GM21723 (cell line): ENCODE measurements at regions not wholly inside any gene's neighbourhood (a gene's known extent, or its start where the extent isn't known, plus 50 kb on each side); places are given as distances from the start of the nearest gene placed in this dataset.

ENCODE experiments used
- ATAC-seq: cut with Tn5 transposase; IDR thresholded peaks from one replicate; pipeline ENCODE4 v1.9.1; 2021; ENCODE audit warnings: mild to moderate bottlenecking, moderate library complexity; ENCODE audit not compliant: unreplicated experiment

- no peak for ATAC-seq
Measured at GRCh38 chr4:152269448-152270191, 266.3 kb downstream of the FBXW7 start.

- ATAC-seq = no peak
Measured at GRCh38 chr4:152267811-152268210, 268.1 kb downstream of the FBXW7 start.

- no peak for ATAC-seq
Measured at GRCh38 chr4:152266831-152267480, 268.9 kb downstream of the FBXW7 start.

- ATAC-seq = no peak
Measured at GRCh38 chr4:152265149-152265621, 270.7 kb downstream of the FBXW7 start.

- no peak for ATAC-seq
Measured at GRCh38 chr4:152264106-152264505, 271.8 kb downstream of the FBXW7 start.

- no peak for ATAC-seq
Measured at GRCh38 chr4:152259866-152260265, 276.0 kb downstream of the FBXW7 start.

DNA sequence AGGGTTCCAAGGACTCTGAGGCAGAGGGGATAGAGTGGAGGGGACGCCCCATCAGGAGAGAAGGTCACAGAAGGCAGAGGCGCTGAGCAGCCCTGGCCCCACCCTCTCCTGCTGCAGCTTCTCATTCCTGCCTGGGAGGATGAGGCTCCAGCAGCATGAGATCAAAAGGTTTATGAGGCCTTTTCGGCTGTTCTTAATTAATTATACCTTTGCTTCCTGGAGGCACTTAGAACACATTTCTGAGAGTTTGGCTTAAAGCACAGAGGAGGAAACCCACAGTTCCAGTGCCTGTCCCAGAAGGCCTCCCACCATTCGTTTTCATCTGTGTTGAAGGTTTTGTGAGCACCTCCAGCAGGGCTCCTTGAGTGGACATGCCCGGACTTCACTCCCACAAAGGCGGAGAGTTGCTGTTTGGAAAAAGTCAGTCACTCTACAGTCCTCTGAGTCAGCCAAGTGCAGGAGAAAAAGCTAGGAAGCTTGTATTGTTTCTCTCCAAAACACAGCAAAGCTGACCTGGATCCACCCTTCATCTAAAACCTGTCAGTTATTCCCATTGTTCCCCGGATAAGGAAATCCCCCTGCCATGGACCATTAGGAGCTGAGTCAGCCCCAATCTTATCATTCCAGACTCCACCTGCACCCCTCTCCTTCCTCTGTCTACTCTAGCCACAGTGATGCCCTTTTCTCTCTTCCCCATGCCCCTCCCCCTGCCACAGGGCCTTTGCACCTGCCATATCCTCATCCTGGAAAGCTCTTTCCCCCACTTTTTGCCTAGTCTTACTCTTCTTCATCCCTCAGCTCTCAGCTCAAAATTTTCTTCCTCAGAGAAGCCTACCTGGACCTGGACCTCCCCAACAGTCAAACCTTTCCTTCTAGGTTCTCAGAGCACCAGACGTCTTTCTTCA is 276.8 kb downstream of the FBXW7 start:
- ATAC-seq = no peak

DNA sequence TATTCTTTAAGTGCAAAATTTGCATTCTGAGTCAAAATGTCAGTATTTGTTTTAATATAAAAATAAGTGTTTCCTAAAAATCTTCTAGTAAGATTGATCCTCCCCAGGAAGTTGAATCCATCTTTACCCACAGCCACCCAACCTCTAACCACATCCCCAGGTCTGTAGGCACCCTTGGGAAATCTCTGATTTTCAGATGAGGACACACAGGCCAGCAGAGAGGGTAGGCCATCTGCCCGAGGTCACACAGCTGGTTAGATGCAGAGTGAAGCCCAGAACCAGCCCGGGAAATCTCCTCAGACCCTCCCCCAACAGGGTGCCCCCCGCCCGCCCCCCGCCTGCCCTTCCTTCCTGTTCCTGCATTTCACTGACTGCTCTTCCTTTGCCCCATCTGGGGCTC is 277.5 kb downstream of the FBXW7 start:
- ATAC-seq = no peak

- no peak for ATAC-seq
Measured at GRCh38 chr4:152257601-152258066, 278.3 kb downstream of the FBXW7 start.

DNA sequence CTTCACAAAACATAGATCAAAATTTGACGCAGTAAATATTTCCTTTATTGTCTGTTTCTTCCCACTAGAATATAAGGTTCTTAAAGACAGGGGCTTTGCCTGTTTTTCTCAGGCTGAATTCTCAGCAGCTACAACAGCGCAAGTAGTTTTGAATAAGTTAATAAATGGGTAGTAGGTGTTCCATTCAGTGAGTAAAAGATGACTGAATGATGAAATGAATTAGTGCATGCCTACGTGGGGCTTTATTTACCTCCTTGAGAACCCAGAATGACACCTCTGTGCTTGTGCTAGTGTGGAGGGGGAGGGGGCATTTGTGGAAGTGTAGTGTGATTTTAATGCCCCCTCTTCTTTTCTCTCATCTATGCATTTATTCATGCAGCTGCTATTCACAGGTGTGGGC is 278.9 kb downstream of the FBXW7 start:
- ATAC-seq = no peak

- ATAC-seq = peak; percentile 88
Measured at GRCh38 chr4:152255437-152255836, 280.5 kb downstream of the FBXW7 start.

DNA sequence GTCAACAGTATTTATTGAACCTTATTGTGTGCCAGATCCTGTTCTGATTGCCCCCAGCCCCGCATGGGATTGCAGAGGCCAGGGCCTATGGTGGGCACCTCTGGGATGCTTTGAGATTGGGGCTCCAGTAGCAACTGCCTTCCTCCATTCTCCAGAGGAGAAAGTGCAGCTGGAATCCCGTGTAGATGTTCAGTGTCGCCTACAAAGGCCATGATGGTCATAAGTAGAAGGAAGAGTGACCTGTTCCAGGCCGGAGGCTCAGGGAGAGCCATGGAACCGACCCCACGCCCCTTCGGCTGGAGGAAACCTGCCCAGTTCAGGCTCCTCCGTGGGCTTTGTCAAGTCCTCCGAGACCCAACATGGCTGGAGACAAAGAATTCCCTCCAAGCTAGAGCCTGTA is 287.5 kb downstream of the FBXW7 start:
- ATAC-seq = no peak

- ATAC-seq = no peak
Measured at GRCh38 chr4:152247271-152247975, 288.5 kb downstream of the FBXW7 start.

DNA sequence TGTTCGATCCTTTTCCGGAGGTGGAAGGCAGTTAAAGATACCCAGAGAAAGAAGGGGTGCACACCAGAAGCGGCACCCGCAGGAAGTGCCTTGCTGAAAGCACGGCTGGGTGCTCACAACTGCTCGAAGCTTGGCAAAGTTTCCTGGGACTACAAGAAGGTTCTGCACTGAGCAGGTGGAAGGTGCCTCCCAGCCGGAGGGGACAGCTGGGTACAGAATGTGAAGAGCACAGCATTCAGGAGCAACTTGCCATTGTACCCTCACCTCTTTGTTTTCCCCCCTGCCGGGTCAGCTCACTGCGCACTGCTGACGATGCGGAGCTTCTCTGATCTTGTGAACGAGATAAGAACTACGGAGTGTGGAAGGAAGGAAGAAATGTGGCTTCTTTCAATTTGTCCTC is 289.2 kb downstream of the FBXW7 start:
- no peak for ATAC-seq

DNA sequence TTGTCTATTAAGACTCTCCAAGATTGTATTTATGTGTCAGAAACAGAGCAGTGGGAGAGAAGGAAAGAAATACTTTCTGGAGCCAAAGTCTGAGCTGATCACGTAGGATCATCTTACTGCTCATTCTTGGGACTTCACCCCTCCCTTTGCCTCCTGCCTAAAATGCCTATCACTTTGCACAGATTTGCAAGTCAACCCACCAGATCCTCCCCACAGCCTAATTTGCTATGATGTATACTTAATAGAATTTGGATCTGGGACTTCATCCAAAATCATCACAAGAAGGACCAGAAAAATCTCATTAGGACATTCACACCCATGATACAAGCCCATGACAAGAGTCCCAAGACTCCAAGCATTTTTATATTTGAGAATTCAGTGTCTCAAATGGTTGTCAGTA is 290.2 kb downstream of the FBXW7 start:
- no peak for ATAC-seq

- no peak for ATAC-seq
Measured at GRCh38 chr4:152244659-152245058, 291.2 kb downstream of the FBXW7 start.

- ATAC-seq = no peak
Measured at GRCh38 chr4:152243896-152244595, 291.8 kb downstream of the FBXW7 start.

- ATAC-seq = no peak
Measured at GRCh38 chr4:152243206-152243605, 292.7 kb downstream of the FBXW7 start.

GRCh38 chr4:152240232-152240631 is 295.7 kb downstream of the FBXW7 start:
- no peak for ATAC-seq

GRCh38 chr4:152239216-152239615 is 296.7 kb downstream of the FBXW7 start:
- ATAC-seq = no peak
